Astrocyte (in vitro differentiated cells and primary cell): ENCODE measurements at regions not wholly inside any gene's neighbourhood (a gene's known extent, or its start where the extent isn't known, plus 50 kb on each side); places are given as distances from the start of the nearest gene placed in this dataset.

Experiments
- DNase-seq: peaks from one replicate; pipeline ENCODE4 v3.0.0-alpha.2; 2010; ENCODE audit warnings: low read depth
- FAIRE-seq: peaks from 2 replicates; lab custom pipeline; 2011; peaks lifted over from hg19 to GRCh38; lab: Jason Lieb, UNC
- H2AFZ ChIP-seq: 2 replicates; pipeline ENCODE4 v1.6.0; 2012; ENCODE audit warnings: low read depth, low read length, inconsistent platforms
- H3K27ac ChIP-seq: 2 replicates; pipeline ENCODE4 v1.5.1; 2011; ENCODE audit warnings: low read depth, low read length, inconsistent platforms
- H3K27me3 ChIP-seq: 2 replicates; pipeline ENCODE4 v1.6.0; 2011; ENCODE audit warnings: low read length, inconsistent platforms; ENCODE audit not compliant: insufficient read depth
- H3K36me3 ChIP-seq: 2 replicates; pipeline ENCODE4 v1.5.1; 2011; ENCODE audit warnings: low read length, inconsistent platforms; ENCODE audit not compliant: insufficient read depth
- H3K4me1 ChIP-seq: 2 replicates; pipeline ENCODE4 v1.5.1; 2011; ENCODE audit warnings: low read length, inconsistent platforms; ENCODE audit not compliant: insufficient read depth
- H3K4me2 ChIP-seq: 2 replicates; pipeline ENCODE4 v1.6.0; 2012; ENCODE audit warnings: low read length, inconsistent platforms
- H3K4me3 ChIP-seq: 2 replicates; pipeline ENCODE4 v1.5.1; 2011; ENCODE audit warnings: low read depth, mild to moderate bottlenecking, low read length, inconsistent platforms; ENCODE audit not compliant: insufficient read depth
- H3K79me2 ChIP-seq: 2 replicates; pipeline ENCODE4 v1.6.0; 2012; ENCODE audit warnings: mild to moderate bottlenecking, low read length, inconsistent platforms; ENCODE audit not compliant: insufficient read depth
- H3K9ac ChIP-seq: 2 replicates; pipeline ENCODE4 v1.6.0; 2012; ENCODE audit warnings: mild to moderate bottlenecking, low read length, inconsistent platforms
- H3K9me3 ChIP-seq: 2 replicates; pipeline ENCODE4 v1.5.1; 2012; ENCODE audit warnings: low read depth, mild to moderate bottlenecking, low read length, inconsistent platforms; ENCODE audit not compliant: insufficient read depth
- H4K20me1 ChIP-seq: 2 replicates; pipeline ENCODE4 v1.6.0; 2012; ENCODE audit warnings: low read length, inconsistent platforms; ENCODE audit not compliant: insufficient read depth
- H3K27ac Mint-ChIP-seq: one replicate; pipeline ENCODE4 v1.8.0; 2021; ENCODE audit warnings: mild to moderate bottlenecking, mixed read lengths; ENCODE audit not compliant: unreplicated experiment
- H3K27me3 Mint-ChIP-seq: one replicate; pipeline ENCODE4 v1.8.0; 2021; ENCODE audit warnings: low read depth, mixed read lengths; ENCODE audit not compliant: unreplicated experiment
- H3K36me3 Mint-ChIP-seq: one replicate; pipeline ENCODE4 v1.8.0; 2021; ENCODE audit warnings: low read depth, mixed read lengths; ENCODE audit not compliant: unreplicated experiment
- H3K4me1 Mint-ChIP-seq: one replicate; pipeline ENCODE4 v1.8.0; 2021; ENCODE audit warnings: low read depth, mixed read lengths; ENCODE audit not compliant: unreplicated experiment
- H3K4me3 Mint-ChIP-seq: one replicate; pipeline ENCODE4 v1.8.0; 2021; ENCODE audit warnings: mild to moderate bottlenecking, moderate library complexity, mixed read lengths; ENCODE audit not compliant: unreplicated experiment
- H3K9me3 Mint-ChIP-seq: one replicate; pipeline ENCODE4 v1.8.0; 2021; ENCODE audit warnings: mild to moderate bottlenecking, mixed read lengths; ENCODE audit not compliant: unreplicated experiment
- CTCF ChIP-seq: IDR thresholded peaks from 2 replicates; pipeline ENCODE4 v1.5.1; 2011; ENCODE audit warnings: low read depth, mild to moderate bottlenecking, inconsistent platforms, low read length, moderate library complexity; ENCODE audit not compliant: insufficient read depth
- EZH2 ChIP-seq: IDR thresholded peaks from 2 replicates; pipeline ENCODE4 v1.6.1; 2012; ENCODE audit warnings: mild to moderate bottlenecking, low read length, inconsistent platforms; ENCODE audit not compliant: insufficient read depth

DNA sequence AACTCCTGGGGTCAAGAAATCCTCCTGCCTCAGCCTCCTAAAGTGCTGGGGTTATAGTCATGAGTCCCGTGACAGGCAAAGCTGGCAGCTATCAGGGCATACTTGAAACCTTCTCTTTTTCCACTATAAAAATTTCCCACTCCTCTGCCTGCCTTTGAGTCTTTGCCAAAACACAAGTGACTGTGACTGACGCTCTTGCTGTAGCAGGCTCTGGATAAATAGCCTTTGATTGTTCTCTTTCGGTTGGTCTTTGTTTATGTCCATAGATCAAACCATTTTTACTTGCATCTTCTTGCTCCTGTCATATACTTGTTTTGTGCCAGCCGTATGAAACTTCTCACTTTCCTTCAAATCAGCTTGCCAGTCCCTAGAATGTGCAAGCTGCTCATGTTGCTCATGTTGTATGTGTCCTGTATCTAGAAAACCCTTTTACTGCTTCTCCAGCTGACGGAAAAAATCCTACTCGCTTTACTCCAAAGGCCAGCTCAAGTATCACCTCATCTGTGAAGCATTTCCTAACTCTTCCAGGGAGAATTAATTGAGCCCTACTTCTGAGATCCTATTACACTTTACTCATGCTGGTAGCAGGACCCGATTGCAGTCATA lies 73.1 kb downstream of the RESF1 start:
- Histone ChIP-seq H3K79me2 (no peaks in the 10 kb centered on the region), H3K4me1 (no peaks in the 10 kb centered on the region), H3K9ac (no peak overlapping the region), H3K27me3 (no peaks in the 10 kb centered on the region), H3K9me3 (no peaks in the 10 kb centered on the region), H2AFZ (peak overlapping the region; percentile 35), H3K4me3 (no peak overlapping the region), H3K4me2 (peak overlapping the region; percentile 24), H3K36me3 (no peaks in the 10 kb centered on the region), H4K20me1 (no peaks in the 10 kb centered on the region), H3K27ac (no peak overlapping the region)
- no peak for TF ChIP-seq EZH2
- no peak for TF ChIP-seq CTCF
- Mint-ChIP-seq H3K36me3 (no peaks in the 10 kb centered on the region), H3K27me3 (no peaks in the 10 kb centered on the region), H3K4me1 (peaks cover 6% of the 10 kb centered on the region), H3K4me3 (no peak overlapping the region), H3K9me3 (no peaks in the 10 kb centered on the region), H3K27ac (no peak overlapping the region)
- DNase-seq (peak; percentile 74), FAIRE-seq (no peak)

- TF ChIP-seq CTCF: no peak
- no peak for TF ChIP-seq EZH2
- no peak overlapping the region for H3K4me3 ChIP-seq
- H3K27ac Mint-ChIP-seq: no peak overlapping the region
- no peak overlapping the region for H3K27ac ChIP-seq
- H3K4me3 Mint-ChIP-seq: no peak overlapping the region
- no peaks in the 10 kb centered on the region for H4K20me1 ChIP-seq
- H3K9ac ChIP-seq: no peak overlapping the region
- H3K27me3 Mint-ChIP-seq: no peaks in the 10 kb centered on the region
- H2AFZ ChIP-seq: no peak overlapping the region
- H3K27me3 ChIP-seq: no peaks in the 10 kb centered on the region
- H3K36me3 ChIP-seq: no peaks in the 10 kb centered on the region
- no peaks in the 10 kb centered on the region for H3K36me3 Mint-ChIP-seq
- no peaks in the 10 kb centered on the region for H3K4me1 ChIP-seq
- H3K4me2 ChIP-seq: no peak overlapping the region
- no peaks in the 10 kb centered on the region for H3K9me3 Mint-ChIP-seq
- DNase-seq: no peak
- no peak for FAIRE-seq
- no peaks in the 10 kb centered on the region for H3K79me2 ChIP-seq
- H3K4me1 Mint-ChIP-seq: peaks cover 6% of the 10 kb centered on the region
- H3K9me3 ChIP-seq: no peaks in the 10 kb centered on the region
These were observed 73.2 kb upstream of the BICD1 start for GRCh38 chr12:32033406-32033805.

GRCh38 chr12:32034045-32034444 lies 72.6 kb upstream of the BICD1 start:
- no peaks in the 10 kb centered on the region for H3K36me3 ChIP-seq
- no peak for TF ChIP-seq CTCF
- Mint-ChIP-seq H3K9me3 (no peaks in the 10 kb centered on the region), H3K27ac (no peak overlapping the region), H3K4me1 (peaks cover 6% of the 10 kb centered on the region), H3K27me3 (no peaks in the 10 kb centered on the region), H3K36me3 (no peaks in the 10 kb centered on the region), H3K4me3 (no peak overlapping the region)
- DNase-seq (no peak), FAIRE-seq (no peak)
- H3K79me2 ChIP-seq: no peaks in the 10 kb centered on the region
- no peak overlapping the region for H3K27ac ChIP-seq
- H3K27me3 ChIP-seq: no peaks in the 10 kb centered on the region
- H3K4me2 ChIP-seq: no peak overlapping the region
- H2AFZ ChIP-seq: no peak overlapping the region
- no peak overlapping the region for H3K4me3 ChIP-seq
- H3K4me1 ChIP-seq: no peaks in the 10 kb centered on the region
- no peaks in the 10 kb centered on the region for H3K9me3 ChIP-seq
- no peak overlapping the region for H3K9ac ChIP-seq
- no peaks in the 10 kb centered on the region for H4K20me1 ChIP-seq
